HG03039 (cell line): ENCODE measurements at regions not wholly inside any gene's neighbourhood (a gene's known extent, or its start where the extent isn't known, plus 50 kb on each side); places are given as distances from the start of the nearest gene placed in this dataset.

ENCODE experiments used
- ATAC-seq: cut with Tn5 transposase; IDR thresholded peaks from one replicate; pipeline ENCODE4 v1.9.1; 2021; ENCODE audit warnings: mild to moderate bottlenecking, moderate library complexity; ENCODE audit not compliant: unreplicated experiment

DNA sequence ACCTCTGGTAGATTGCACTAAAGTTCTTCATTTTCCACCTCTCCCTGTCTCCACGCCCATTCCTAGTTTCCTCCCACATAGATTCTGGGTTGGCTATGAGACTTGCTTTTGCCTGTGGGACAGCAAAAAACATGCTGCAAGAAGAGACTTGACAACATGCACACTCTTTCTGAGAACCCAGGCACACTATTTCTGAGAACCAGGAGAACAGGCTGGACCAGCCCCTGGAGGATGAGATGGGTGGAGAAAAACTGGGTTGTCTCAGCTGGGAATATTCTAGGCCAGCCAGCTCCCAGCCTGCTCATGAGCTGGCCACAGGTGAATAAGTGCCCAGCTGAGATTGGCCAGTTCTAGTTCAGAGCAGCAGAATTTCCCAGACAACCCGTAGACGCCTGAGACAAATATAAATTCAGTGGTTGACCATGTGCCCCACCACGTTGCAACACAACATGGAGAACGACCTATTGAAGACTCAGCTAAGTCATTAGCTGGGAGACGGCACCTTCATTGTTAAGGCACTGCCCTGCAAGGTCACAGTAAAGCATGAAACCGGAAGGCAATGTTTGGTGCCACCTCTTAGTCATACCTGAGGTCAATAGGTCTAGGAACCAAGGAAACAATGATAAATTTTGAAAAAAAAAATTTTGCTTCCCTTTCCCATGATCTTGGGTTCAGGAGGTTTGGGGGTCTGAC is 92.7 kb upstream of the AKR1E2 start:
- no peak for ATAC-seq

GRCh38 chr10:4730998-4731397 is 95.0 kb upstream of the AKR1E2 start:
- ATAC-seq, result no peak

DNA sequence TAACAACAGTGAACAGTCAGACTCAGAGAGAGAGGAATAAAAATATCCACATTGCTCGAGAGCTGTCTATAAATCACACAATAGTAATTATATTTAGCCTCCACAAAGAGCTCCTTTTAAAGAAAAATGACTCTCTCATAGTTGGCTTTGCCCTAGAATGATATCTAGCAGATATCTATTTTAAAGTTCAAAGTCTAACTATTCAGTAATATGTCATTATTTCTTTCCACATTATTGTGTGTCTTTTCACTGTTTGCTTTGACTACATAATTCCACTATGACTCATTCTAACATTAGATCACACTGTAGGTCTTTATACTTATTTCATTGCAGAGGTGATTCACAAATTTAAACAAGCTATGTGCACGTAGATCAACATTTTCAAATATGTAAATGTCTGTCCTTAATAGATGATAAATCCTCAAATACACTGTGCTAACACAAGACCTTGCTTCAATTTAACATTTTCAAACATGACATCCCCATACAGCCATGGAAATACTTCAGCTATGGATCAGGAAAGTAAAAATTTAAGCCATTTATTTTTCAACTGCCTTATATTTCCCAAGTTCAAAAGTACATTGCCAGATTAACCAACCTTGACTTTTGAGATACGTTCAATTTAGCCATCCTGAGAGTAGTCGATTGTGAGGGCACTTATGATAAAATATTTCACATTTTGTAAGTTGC is 99.9 kb upstream of the AKR1E2 start:
- ATAC-seq, result no peak

GRCh38 chr10:4723860-4724259 is 102.1 kb upstream of the AKR1E2 start:
- no peak for ATAC-seq

GRCh38 chr10:4721999-4722753 is 103.8 kb upstream of the AKR1E2 start:
- ATAC-seq, result no peak

DNA sequence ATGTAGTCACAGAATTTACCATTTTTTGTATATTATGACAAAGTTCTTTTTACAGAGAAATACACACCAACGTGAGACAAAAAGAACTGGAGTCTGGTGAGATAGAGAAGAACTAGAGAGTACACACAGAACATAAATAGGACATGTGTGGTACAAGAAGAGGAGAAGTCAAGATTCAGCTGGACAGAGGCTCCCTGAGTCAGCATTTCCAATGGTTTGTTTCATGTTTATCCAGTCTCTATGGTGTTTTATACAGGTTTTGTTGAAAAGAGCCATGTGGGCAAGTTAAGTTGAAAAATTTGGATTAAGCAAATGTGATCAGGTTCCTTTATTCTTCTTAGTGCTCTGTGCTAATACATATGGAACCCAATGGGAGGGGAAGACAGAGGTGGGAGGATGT is 105.5 kb upstream of the AKR1E2 start:
- ATAC-seq, result no peak

DNA sequence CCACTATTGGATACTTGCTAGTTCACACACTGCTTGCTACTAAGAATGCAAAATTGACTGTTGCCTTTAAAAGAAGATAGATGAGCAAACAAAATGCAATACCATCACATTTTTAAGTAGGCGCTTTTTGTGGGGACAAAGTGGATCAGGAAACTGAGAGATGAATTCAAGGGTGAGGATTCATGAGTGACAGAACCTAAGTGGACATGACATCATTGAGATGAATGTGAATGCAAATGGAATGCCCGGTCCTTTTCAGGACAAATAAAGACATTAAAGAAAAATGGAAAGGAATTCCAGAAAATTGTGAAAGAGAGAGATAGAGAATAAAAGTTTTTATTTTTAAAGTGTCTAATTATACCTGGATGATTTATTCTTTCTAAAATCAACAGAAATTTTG is 106.3 kb upstream of the AKR1E2 start:
- no peak for ATAC-seq

DNA sequence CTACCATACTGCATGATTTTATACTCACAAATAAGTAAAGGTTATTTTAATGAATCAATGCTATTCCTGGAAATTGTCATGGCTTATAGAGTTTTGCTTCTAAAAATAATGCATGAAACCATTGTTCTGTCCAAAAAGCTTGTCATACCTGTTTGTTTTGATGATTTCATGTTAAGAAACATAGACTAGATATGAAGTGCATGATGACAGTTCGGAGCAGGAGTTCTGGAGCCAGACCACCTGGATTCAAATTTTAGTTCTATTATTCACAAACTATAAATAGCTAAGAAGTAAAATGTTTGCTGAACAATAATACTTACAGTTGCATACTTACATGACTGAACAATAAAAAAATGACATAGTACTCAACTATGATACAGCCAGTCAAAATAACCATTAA is 107.0 kb upstream of the AKR1E2 start:
- ATAC-seq, result no peak

- no peak for ATAC-seq
Observed at GRCh38 chr10:4718544-4718943, 107.5 kb upstream of the AKR1E2 start.

DNA sequence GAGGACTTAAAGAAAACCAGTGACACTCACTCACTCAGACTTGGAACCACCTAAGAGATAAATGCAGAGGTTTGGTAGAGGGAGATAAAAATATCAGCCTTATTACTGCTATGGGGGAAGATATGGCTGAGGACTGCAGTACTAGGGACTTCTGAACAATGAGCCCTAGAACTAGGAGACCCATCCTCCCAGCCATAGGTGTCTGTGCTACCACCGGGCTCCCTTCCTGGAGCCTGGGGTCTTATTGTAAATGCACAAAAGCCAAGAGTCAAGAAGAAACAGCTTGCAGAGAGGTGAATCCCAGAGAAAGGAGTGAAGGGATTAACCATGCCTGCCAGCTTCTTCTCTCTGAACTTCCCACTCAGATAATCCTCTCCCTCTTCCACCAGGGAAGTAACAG is 108.3 kb upstream of the AKR1E2 start:
- ATAC-seq, result no peak

DNA sequence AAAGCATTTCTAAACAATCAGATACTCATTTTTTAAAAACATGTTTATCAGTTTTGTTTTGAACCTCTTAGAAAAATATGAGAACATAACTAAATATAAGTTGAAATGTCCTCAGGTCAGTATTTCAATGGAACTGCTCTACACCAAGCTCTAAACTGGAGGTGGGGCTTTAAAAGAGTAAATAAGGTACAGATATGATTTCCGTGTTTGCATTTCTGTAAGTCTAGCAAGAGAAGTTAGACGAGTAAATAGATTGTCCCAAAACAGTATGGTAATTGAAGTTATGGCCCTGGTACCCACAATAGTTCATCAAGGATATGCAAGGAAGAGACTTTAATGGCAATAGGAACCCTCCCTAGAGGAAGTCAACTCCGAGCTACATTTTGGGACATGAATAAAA is 115.1 kb upstream of the AKR1E2 start:
- no peak for ATAC-seq

DNA sequence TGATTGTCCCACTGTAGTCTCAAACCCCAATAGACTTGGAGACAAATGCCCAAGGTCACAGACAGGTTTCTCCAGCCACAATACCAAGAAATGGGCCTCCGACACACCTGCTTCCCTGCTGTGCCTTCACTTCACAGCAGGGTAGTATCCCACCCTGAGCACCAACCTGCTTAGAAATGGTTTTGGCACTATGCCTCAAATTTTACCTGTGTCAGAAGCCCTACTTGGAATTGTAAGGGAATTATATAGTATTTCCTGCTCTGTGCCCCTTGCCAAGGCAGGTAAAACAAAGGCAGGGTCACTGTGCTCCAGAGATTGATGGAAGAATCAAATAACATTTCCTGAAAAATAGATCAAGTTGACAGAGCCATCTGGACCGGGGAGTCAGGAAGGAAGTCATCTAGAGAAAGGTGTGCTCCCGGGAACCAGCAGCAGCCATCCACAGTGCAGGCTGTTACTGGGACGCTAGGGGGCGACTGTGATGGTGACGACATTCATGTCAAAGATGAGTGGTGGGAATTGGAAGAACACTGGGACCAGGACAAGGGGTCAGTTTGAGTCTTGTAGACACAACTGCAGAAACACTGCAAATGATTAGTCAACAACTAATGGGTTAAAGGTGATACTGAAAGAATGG is 117.8 kb upstream of the AKR1E2 start:
- ATAC-seq, result no peak

DNA sequence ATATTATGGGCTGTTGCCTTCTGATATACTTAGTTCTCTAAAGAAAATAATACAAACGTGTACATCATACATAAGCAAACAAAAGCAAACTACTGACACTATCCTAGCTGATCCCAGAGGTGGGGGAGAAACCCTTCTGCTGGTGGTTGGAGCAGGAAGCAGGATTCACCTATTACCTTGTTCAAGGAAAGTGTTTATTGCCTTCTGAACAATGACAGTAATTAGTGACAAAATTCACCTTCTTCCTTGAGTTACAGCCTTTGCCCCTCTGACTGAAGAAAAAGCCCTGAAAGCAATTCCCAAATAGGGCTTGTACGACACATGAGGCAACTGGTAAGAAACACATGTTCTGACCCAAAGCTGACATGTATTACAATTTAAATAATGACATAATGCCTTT is 118.8 kb upstream of the AKR1E2 start:
- no peak for ATAC-seq

GRCh38 chr10:4704034-4704545 is 121.9 kb upstream of the AKR1E2 start:
- no peak for ATAC-seq

- ATAC-seq, result no peak
Observed at GRCh38 chr10:4701016-4701415, 125.0 kb upstream of the AKR1E2 start.

GRCh38 chr10:4699950-4700730 is 125.9 kb upstream of the AKR1E2 start:
- no peak for ATAC-seq

GRCh38 chr10:4698075-4698474 is 127.9 kb upstream of the AKR1E2 start:
- no peak for ATAC-seq

- ATAC-seq, result no peak
Observed at GRCh38 chr10:4696186-4696585, 129.8 kb upstream of the AKR1E2 start.

GRCh38 chr10:4693967-4694366 is 132.0 kb upstream of the AKR1E2 start:
- ATAC-seq, result no peak

DNA sequence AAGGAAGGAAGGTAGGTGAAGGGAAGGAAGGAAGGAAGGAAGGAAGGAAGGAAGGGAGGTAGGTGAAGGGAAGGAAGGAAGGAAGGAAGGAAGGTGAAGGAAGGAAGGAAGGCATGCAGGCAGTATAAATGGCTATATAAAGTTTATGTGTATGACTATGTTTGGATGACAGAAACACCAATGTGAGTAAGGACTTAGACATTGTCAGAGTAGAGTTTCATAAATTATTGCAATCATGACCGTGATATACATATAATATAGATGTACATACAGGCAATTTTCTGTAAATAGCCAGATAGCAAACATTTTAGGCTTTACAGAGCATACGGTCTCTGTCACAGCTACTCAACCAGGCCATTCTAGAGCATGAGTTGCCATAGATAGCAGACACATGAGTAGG is 133.8 kb upstream of the AKR1E2 start:
- no peak for ATAC-seq

DNA sequence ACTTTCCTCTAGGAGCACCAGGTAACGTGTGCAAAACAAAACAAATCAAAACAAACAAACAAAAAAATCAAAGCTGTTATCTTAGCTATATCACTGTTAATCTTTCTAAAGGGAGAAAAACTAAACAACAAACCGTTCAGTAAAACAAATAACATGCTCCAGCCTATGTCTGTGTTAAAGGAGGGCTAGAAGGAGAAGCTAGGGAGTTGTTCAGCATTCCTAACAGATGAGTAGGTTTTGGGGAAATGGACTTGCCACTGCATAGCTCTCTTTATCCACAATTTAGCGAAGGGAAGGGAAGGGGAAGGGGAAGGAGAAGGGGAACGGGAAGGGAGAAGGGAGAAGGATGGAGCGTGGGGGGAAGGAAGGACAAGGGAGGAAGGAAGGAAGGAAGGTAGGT is 134.2 kb upstream of the AKR1E2 start:
- ATAC-seq, result no peak
